ENCODE measurements at regions not wholly inside any gene's neighbourhood (a gene's known extent, or its start where the extent isn't known, plus 50 kb on each side); places are given as distances from the start of the nearest gene placed in this dataset.
A peak's percentile ranks its signal among the peaks of the same experiment; 100 is the strongest.

DNA sequence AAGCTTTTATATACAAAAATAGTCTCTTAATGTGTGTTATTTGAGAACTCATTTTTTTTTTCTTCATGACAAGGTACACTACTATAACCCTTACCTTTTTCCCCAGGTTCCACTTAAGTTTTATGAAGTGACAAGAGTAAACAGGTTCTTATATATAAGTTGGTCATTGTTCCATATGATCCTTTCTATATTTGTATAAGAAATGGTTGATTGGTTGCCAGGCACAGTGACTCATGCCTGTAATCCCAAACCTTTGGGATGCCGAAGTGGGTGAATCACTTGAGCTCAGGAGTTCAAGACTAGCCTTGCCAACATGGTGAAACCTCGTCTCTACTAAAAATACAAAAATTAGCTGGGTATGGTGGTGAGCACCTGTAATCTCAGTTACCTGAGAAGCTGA lies 108.3 kb downstream of the PCSK1 start:
- DNase-seq (ENCODE audit: low read depth in 1 of 2, low spot score in 1 of 2) (peak; percentile 10 to 63), ATAC-seq (peak in 1 of 2 experiments; percentile 72; a peak in 3 of 6 replicates), FAIRE-seq (no peak)
- TF ChIP-seq RCOR1 (IDR thresholded peaks at IDR 0.05; ENCODE audit: low read depth, low read length) (no peak), ZNF302 (CRISPR knock-in tag; IDR thresholded peaks at IDR 0.05) (no peak), HOXB13 (CRISPR knock-in tag; IDR thresholded peaks at IDR 0.05; ENCODE audit: low read depth) (no peak), TFCP2L1 (CRISPR knock-in tag; IDR thresholded peaks at IDR 0.05) (no peak), JUNB (IDR thresholded peaks at IDR 0.05) (peak; percentile 52), CEBPB (IDR thresholded peaks at IDR 0.05) (peak in 1 of 2 experiments; percentile 17; a peak in 1 of 4 replicates), FOXS1 (CRISPR knock-in tag; IDR thresholded peaks at IDR 0.05) (no peak), MYC (IDR thresholded peaks at IDR 0.05; ENCODE audit: borderline replicate concordance, low read length) (no peak), FOSL2 (IDR thresholded peaks at IDR 0.05) (no peak), FOSL2 (CRISPR knock-in tag; IDR thresholded peaks at IDR 0.05) (peak; percentile 81), GATA3 (IDR thresholded peaks at IDR 0.05; ENCODE audit: borderline replicate concordance) (peak; percentile 51; the same call in 1 of the 2 replicates), CBX2 (IDR thresholded peaks at IDR 0.05; ENCODE audit: borderline replicate concordance, low read depth) (no peak)
- TF ChIP-seq, protein P1, sequence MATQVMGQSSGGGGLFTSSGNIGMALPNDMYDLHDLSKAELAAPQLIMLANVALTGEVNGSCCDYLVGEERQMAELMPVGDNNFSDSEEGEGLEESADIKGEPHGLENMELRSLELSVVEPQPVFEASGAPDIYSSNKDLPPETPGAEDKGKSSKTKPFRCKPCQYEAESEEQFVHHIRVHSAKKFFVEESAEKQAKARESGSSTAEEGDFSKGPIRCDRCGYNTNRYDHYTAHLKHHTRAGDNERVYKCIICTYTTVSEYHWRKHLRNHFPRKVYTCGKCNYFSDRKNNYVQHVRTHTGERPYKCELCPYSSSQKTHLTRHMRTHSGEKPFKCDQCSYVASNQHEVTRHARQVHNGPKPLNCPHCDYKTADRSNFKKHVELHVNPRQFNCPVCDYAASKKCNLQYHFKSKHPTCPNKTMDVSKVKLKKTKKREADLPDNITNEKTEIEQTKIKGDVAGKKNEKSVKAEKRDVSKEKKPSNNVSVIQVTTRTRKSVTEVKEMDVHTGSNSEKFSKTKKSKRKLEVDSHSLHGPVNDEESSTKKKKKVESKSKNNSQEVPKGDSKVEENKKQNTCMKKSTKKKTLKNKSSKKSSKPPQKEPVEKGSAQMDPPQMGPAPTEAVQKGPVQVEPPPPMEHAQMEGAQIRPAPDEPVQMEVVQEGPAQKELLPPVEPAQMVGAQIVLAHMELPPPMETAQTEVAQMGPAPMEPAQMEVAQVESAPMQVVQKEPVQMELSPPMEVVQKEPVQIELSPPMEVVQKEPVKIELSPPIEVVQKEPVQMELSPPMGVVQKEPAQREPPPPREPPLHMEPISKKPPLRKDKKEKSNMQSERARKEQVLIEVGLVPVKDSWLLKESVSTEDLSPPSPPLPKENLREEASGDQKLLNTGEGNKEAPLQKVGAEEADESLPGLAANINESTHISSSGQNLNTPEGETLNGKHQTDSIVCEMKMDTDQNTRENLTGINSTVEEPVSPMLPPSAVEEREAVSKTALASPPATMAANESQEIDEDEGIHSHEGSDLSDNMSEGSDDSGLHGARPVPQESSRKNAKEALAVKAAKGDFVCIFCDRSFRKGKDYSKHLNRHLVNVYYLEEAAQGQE (IDR thresholded peaks at IDR 0.05) = no peak
- TF ChIP-seq, protein P2, sequence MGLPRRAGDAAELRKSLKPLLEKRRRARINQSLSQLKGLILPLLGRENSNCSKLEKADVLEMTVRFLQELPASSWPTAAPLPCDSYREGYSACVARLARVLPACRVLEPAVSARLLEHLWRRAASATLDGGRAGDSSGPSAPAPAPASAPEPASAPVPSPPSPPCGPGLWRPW (IDR thresholded peaks at IDR 0.05) = no peak
- Histone ChIP-seq H3K4me1 (peaks cover 13% of the 10 kb centered on the region), H3K4me2 (peak overlapping the region; percentile 31), H3K4me3 (no peak overlapping the region), H3K9me3 (no peaks in the 10 kb centered on the region; the same call in 2 of the 3 replicates), H3K27ac (peak overlapping the region in 1 of 2 experiments; percentile 36; a peak in 1 of 6 replicates)
- 7% methylated on average over 2 of the region's 2 CpGs for WGBS (ENCODE audit: missing lambda C conversion rate)
- CTCF ChIA-PET = interaction anchor here (0.9 to 8.6 kb wide), 3 partner anchors 13 to 26 kb away, joined by 3 to 62 read pairs (median 4); no protein-coding TSS in a partner anchor
- POLR2A ChIA-PET = no interaction called here

DNA sequence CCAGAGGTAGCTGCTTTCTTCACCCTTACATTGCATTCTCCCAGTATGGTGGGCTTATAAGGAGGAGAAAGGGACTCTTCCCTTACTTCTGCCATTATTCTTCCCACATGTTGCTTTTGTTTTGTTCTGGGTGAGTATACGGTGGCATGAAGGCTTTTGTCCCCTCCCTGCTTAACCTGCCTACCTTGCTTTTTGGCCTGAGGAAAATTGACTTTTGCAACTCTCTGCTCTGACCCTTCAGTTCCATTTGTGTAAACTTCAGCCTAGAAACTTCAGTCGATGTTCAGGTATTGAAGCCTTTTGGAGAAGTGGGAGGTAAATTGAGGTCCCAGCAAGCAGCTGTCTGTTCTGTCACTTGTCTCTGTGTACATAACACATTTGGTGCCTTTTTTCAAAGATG lies 110.2 kb downstream of the PCSK1 start:
- FAIRE-seq = no peak
- no peak for TF ChIP-seq MAFK (IDR thresholded peaks at IDR 0.05; ENCODE audit: partially characterized antibody)
- no peak for TF ChIP-seq PHF8 (IDR thresholded peaks at IDR 0.05; ENCODE audit: borderline replicate concordance, low read depth)
- no peak for TF ChIP-seq HEYL (CRISPR knock-in tag; IDR thresholded peaks at IDR 0.05)
- TF ChIP-seq, protein P3, sequence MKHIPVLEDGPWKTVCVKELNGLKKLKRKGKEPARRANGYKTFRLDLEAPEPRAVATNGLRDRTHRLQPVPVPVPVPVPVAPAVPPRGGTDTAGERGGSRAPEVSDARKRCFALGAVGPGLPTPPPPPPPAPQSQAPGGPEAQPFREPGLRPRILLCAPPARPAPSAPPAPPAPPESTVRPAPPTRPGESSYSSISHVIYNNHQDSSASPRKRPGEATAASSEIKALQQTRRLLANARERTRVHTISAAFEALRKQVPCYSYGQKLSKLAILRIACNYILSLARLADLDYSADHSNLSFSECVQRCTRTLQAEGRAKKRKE (CRISPR knock-in tag; IDR thresholded peaks at IDR 0.05; ENCODE audit: low read depth) = no peak
- no peak for TF ChIP-seq GATA3 (IDR thresholded peaks at IDR 0.05; ENCODE audit: borderline replicate concordance)
- TF ChIP-seq FOXS1 (CRISPR knock-in tag; IDR thresholded peaks at IDR 0.05) = no peak
- TF ChIP-seq, protein P4, sequence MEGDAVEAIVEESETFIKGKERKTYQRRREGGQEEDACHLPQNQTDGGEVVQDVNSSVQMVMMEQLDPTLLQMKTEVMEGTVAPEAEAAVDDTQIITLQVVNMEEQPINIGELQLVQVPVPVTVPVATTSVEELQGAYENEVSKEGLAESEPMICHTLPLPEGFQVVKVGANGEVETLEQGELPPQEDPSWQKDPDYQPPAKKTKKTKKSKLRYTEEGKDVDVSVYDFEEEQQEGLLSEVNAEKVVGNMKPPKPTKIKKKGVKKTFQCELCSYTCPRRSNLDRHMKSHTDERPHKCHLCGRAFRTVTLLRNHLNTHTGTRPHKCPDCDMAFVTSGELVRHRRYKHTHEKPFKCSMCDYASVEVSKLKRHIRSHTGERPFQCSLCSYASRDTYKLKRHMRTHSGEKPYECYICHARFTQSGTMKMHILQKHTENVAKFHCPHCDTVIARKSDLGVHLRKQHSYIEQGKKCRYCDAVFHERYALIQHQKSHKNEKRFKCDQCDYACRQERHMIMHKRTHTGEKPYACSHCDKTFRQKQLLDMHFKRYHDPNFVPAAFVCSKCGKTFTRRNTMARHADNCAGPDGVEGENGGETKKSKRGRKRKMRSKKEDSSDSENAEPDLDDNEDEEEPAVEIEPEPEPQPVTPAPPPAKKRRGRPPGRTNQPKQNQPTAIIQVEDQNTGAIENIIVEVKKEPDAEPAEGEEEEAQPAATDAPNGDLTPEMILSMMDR (IDR thresholded peaks at IDR 0.05) = no peak
- TF ChIP-seq, protein P5, sequence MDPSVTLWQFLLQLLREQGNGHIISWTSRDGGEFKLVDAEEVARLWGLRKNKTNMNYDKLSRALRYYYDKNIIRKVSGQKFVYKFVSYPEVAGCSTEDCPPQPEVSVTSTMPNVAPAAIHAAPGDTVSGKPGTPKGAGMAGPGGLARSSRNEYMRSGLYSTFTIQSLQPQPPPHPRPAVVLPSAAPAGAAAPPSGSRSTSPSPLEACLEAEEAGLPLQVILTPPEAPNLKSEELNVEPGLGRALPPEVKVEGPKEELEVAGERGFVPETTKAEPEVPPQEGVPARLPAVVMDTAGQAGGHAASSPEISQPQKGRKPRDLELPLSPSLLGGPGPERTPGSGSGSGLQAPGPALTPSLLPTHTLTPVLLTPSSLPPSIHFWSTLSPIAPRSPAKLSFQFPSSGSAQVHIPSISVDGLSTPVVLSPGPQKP (IDR thresholded peaks at IDR 0.05; ENCODE audit: low read depth, low read length) = no peak
- TF ChIP-seq ZFP36 (IDR thresholded peaks at IDR 0.05; ENCODE audit: borderline replicate concordance, partially characterized antibody) = no peak
- no peak for TF ChIP-seq ESRRA (IDR thresholded peaks at IDR 0.05; ENCODE audit: borderline replicate concordance, low read length)
- no peak for TF ChIP-seq EHMT2 (IDR thresholded peaks at IDR 0.05; ENCODE audit: low read depth)
- no peak for TF ChIP-seq EHF (CRISPR knock-in tag; IDR thresholded peaks at IDR 0.05)
- TF ChIP-seq EP300 (IDR thresholded peaks at IDR 0.05) = no peak
- TF ChIP-seq KDM5A (IDR thresholded peaks at IDR 0.05) = no peak
- no peak for TF ChIP-seq FOSB (CRISPR knock-in tag; IDR thresholded peaks at IDR 0.05)
- CTCF ChIA-PET = interaction anchor here (0.7 to 8.6 kb wide), 5 partner anchors 14 to 542 kb away, joined by 3 to 62 read pairs (median 3); no protein-coding TSS in a partner anchor

More for the DNA sequence above, 110.2 kb downstream of the PCSK1 start:
- no peak for ATAC-seq
- H3K9me3 ChIP-seq = no peaks in the 10 kb centered on the region; the same call in 2 of the 3 replicates
- WGBS (ENCODE audit: missing lambda C conversion rate) = 89% methylated on average over 2 of the region's 2 CpGs
- H3K4me1 ChIP-seq = peaks cover 10% of the 10 kb centered on the region
- H3K4me2 ChIP-seq = no peak overlapping the region
- POLR2A ChIA-PET = no interaction called here
- no peak overlapping the region for H3K4me3 ChIP-seq
- no peak for DNase-seq (ENCODE audit: low read depth in 1 of 2, low spot score in 1 of 2)
- H3K27ac ChIP-seq = no peak overlapping the region

All from A549 (cell line).